Left renal cortex interstitium (tissue), 4 donors: ENCODE measurements at regions not wholly inside any gene's neighbourhood (a gene's known extent, or its start where the extent isn't known, plus 50 kb on each side); places are given as distances from the start of the nearest gene placed in this dataset.

Source experiments
- DNase-seq, 4 donors: peaks; one replicate each; pipeline ENCODE4 v3.0.0-alpha.2; 2013; ENCODE audit warnings: low read depth in 4 of 4, low spot score in 2 of 4, missing footprints in 1 of 4

GRCh38 chr6:159445351-159445750, 247.7 kb downstream of the SOD2 start:
- no peak for DNase-seq

- no peak for DNase-seq
Measured at GRCh38 chr6:159444056-159444760, 248.8 kb downstream of the SOD2 start.

DNA sequence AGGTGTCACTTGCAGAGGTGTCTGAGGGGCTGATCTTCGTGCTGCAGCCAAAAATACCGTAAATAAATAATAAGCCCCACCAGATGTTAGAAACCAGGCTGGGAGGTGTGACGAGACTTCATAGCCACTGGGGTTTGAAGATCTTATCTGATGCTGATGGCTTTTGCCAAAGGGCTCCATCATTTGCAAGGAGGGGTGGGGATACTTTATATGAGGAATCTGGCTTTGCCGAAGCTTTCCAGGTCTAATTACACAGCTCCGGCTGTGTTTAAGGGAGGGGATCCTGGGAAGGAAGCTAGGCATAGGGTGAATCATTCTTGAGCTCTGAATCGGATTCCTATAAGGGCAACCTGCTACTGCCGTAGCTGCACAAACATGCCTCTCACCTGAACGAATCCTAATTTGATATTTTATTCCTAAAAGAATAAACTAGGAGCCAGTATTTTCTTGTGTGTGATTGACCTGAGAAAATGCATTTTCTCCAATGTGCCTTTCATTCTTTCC, 249.6 kb downstream of the SOD2 start:
- no peak for DNase-seq

GRCh38 chr6:159441704-159441981, 251.4 kb downstream of the SOD2 start:
- DNase-seq = no peak

GRCh38 chr6:159440911-159441703, 251.9 kb downstream of the SOD2 start:
- DNase-seq = no peak

DNA sequence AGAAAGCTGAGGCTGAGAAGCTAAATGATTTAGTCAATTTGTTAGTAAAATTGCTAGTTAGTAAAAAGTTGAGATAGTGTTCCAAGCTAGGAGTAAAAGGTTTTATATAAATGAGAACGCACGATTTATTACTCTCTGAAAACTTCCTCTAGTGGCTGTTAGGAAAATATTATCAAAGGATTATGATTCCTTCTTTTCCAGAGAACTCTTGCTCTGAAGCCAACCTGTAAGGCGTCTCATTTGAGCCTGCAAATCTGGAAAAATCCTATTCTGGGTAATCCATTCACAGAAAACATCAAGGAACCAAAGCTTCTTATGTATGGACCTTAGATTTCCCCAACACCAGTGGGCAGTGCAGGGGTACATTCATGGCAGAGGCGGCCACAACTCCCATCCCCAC, 252.7 kb downstream of the SOD2 start:
- no peak for DNase-seq

GRCh38 chr6:159439651-159440050, 253.4 kb downstream of the SOD2 start:
- no peak for DNase-seq

DNA sequence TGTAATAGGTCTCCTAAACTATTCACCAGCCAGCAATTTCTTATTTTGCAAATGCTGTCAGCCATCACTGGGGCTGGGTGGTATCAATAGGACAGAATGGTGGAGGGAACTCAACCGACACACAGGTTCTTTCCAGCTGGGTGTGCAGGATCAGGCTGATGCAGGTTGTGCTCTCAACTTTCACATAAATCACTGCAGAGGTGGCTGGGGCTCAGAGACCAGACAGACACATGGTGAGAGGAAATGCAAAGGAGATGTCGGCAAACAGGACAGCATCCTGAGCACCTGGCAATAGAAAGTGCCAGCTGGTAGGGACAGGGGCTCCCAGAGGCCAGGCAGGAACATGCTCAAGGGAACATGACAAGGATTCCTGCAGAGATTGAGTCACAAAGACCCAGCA, 254.9 kb downstream of the SOD2 start:
- DNase-seq = no peak

GRCh38 chr6:159436581-159436980, 256.5 kb downstream of the SOD2 start:
- no peak for DNase-seq

DNA sequence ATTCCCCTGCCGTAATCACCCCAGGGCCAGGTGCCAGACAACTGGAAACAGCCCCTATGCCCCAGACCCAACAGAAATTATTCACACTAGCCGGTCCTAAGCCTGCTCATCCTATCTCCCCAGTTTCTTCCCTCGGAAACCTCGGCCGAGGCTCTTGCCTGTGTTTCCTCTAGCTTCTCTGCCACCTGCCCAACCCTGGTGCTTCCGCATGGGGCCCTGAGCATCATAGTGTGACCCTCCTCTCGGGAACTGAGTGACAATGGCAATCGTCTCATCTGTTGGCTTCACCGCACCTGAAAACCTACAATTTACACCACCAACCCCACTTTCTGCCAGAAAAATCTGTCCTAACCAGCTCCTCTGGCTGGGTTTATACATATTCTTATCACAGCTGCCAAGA, 257.3 kb downstream of the SOD2 start:
- no peak for DNase-seq

GRCh38 chr6:159434410-159434809, 258.6 kb downstream of the SOD2 start:
- DNase-seq = no peak

GRCh38 chr6:159433550-159433949, 259.5 kb downstream of the SOD2 start:
- no peak for DNase-seq

GRCh38 chr6:159431750-159432149, 261.3 kb downstream of the SOD2 start:
- no peak for DNase-seq

DNA sequence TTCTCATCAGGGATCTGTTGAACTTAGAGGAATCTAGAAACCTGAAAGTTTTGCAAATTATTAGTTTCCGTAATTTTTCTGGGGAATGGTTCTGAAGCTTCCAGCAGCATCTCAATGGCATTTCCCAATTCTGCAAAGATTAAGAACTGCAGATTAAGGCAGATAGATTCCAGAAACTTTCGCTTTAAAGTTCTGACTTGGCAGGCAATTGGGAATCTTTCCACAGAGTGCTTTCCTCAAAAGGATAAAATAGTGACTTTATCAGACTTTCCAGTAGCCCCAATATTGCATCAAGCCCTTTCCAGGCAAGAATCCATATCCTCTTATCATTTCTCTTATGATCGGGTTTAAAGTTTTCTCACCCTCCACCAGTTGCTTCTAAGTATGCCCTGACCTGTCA, 261.1 kb downstream of the FNDC1 start:
- no peak for DNase-seq

DNA sequence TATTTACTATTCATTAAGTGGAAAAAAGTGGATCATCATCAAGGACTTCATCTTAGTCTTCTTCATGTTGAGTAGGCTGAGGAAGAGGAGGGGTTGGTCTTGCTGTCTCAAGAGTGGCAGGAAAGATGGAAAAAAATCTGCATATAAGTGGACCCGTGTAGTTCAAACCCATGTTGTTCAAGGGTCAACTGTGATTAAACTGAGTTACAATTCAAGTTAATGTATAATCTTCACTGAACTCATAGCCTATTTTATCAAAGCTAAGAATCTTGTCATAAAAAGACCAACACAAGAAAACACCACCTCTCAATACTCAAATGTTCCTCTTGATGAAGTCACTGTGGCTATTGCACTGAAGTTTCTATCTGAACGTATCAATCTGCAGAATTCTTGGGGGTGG, 260.2 kb downstream of the FNDC1 start:
- no peak for DNase-seq

- no peak for DNase-seq
Measured at GRCh38 chr6:159427771-159428170, 258.6 kb downstream of the FNDC1 start.

GRCh38 chr6:159427335-159427734, 258.1 kb downstream of the FNDC1 start:
- DNase-seq = no peak

DNA sequence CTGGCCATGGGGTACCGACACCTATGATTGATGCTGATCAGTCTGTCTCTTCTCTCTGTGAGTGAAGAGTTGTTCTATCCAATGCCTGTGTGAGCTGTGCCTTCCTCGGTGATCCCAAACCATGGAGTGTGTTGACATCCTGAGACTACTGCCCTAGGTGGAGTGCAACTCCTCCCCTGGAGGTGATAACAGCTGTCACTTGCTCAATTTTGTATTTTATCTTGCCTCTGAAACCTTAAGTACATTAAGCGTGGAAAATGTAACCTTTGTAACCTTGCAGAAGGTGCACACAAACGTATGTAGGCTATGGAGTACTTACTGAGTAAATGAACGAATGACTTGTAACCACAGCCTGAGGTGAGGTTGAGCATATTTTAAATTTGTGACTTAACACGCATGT, 256.2 kb downstream of the FNDC1 start:
- no peak for DNase-seq

GRCh38 chr6:159422041-159422984, 253.1 kb downstream of the FNDC1 start:
- DNase-seq = no peak

DNA sequence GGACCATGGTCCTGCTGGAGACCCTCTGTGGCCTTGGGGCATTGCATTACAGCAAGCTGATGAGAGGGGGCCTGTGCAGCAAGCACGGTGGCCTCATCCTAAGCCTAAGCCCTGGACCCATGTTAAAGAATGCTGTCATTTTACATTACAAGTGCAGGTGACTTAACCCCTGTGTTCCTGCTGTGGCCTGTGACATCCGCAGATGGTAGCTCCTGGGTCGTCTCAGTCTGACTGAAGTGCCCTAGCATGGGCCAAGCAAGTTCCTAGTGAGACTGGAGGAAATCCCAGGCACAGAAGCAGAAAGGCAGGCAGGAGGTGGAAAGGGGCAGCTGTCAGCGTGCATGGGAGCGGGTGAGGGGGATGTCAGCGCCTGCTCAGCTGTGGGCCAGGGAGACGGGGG, 252.4 kb downstream of the FNDC1 start:
- no peak for DNase-seq

DNA sequence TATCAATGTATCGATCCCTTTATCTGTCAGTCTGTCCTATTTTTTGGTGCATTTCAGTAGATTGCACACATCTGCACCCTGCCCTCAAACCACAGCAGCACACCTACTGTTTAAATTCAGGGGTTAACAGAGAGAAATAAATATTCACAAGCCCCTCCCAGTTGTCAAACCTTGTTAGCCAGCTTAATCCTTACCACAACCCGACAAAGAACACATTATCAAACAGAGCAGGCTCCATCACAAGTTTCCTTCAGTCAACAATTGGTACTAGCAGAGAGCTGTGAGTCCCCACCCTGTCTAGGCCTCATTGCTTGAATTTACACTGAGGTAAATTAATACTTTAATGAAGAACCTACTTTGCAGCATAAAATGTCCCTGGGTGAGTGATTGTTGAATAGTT, 249.8 kb downstream of the FNDC1 start:
- DNase-seq = no peak
